Neuronal stem cell (in vitro differentiated cells): ENCODE measurements at regions not wholly inside any gene's neighbourhood (a gene's known extent, or its start where the extent isn't known, plus 50 kb on each side); places are given as distances from the start of the nearest gene placed in this dataset.

Source experiments
- DNase-seq: peaks from one replicate; pipeline ENCODE4 v3.0.0-alpha.2; 2013; ENCODE audit warnings: low spot score
- H2AFZ ChIP-seq: one replicate; pipeline ENCODE4 v1.6.1; 2013; ENCODE audit warnings: mild to moderate bottlenecking, low read length, inconsistent platforms
- H2AK5ac ChIP-seq: 2 replicates; pipeline ENCODE4 v1.6.1; 2013; ENCODE audit warnings: low read depth, mild to moderate bottlenecking, inconsistent platforms, low read length, moderate library complexity, mixed read lengths
- H2BK120ac ChIP-seq: 2 replicates; pipeline ENCODE4 v1.6.1; 2013; ENCODE audit warnings: low read depth, mild to moderate bottlenecking, inconsistent platforms, low read length, moderate library complexity, mixed read lengths
- H2BK12ac ChIP-seq: one replicate; pipeline ENCODE4 v1.6.1; 2013; ENCODE audit warnings: low read length, inconsistent platforms
- H2BK15ac ChIP-seq: 2 replicates; pipeline ENCODE4 v1.6.1; 2013; ENCODE audit warnings: mild to moderate bottlenecking, low read length, inconsistent platforms, mixed read lengths
- H2BK5ac ChIP-seq: one replicate; pipeline ENCODE4 v1.6.1; 2013; ENCODE audit warnings: inconsistent platforms, mild to moderate bottlenecking, low read length, moderate library complexity
- H3K14ac ChIP-seq: one replicate; pipeline ENCODE4 v1.6.1; 2013; ENCODE audit warnings: low read length, inconsistent platforms
- H3K18ac ChIP-seq: 2 replicates; pipeline ENCODE4 v1.6.1; 2013; ENCODE audit warnings: low read length, inconsistent platforms
- H3K23ac ChIP-seq: 2 replicates; pipeline ENCODE4 v1.6.1; 2013; ENCODE audit warnings: low read depth, mild to moderate bottlenecking, mixed read lengths, low read length, inconsistent platforms; ENCODE audit not compliant: poor library complexity
- H3K27ac ChIP-seq: replicated peaks from 3 replicates; pipeline ENCODE4 v1.5.1; 2013; ENCODE audit warnings: low read length, inconsistent platforms
- H3K27me3 ChIP-seq, 3 experiments: 2 replicates each; pipeline ENCODE4 v1.6.1; 2013; ENCODE audit warnings: low read length in 3 of 3, mild to moderate bottlenecking in 2 of 3, inconsistent platforms in 1 of 3, low read depth in 1 of 3, mixed read lengths in 1 of 3, moderate library complexity in 1 of 3; ENCODE audit not compliant: control insufficient read depth in 3 of 3, insufficient read depth in 3 of 3
- H3K36me3 ChIP-seq, 2 donors: replicated peaks in 1 of 2; 2 replicates each; pipeline ENCODE4 v1.6.1; 2013; ENCODE audit warnings: low read length in 2 of 2; ENCODE audit not compliant: control insufficient read depth in 2 of 2, insufficient read depth in 2 of 2
- H3K4ac ChIP-seq: 2 replicates; pipeline ENCODE4 v1.6.1; 2013; ENCODE audit warnings: inconsistent platforms, mild to moderate bottlenecking, low read length, moderate library complexity
- H3K4me1 ChIP-seq, 2 donors: 1 replicate in 1 of 2; 2 replicates in 1 of 2; pipeline ENCODE4 v1.6.1; 2013; ENCODE audit warnings: low read length in 2 of 2, low read depth in 1 of 2; ENCODE audit not compliant: control insufficient read depth in 2 of 2, insufficient read depth in 1 of 2
- H3K4me2 ChIP-seq: one replicate; pipeline ENCODE4 v1.6.1; 2013; ENCODE audit warnings: mild to moderate bottlenecking, low read length, inconsistent platforms; ENCODE audit not compliant: insufficient read depth, poor library complexity, severe bottlenecking
- H3K4me3 ChIP-seq, 2 donors: 2 replicates each; pipeline ENCODE4 v1.5.1; 2013; ENCODE audit warnings: low read length in 2 of 2, mild to moderate bottlenecking in 2 of 2, inconsistent platforms in 1 of 2, moderate library complexity in 1 of 2
- H3K79me1 ChIP-seq: one replicate; pipeline ENCODE4 v1.6.1; 2013; ENCODE audit warnings: low read depth, mild to moderate bottlenecking, inconsistent platforms, low read length, moderate library complexity
- H3K9ac ChIP-seq: one replicate; pipeline ENCODE4 v1.6.1; 2013; ENCODE audit warnings: mild to moderate bottlenecking, low read depth, low read length, inconsistent platforms; ENCODE audit not compliant: poor library complexity
- H3K9me3 ChIP-seq, 2 donors: replicated peaks in 1 of 2; 2 replicates each; pipeline versions ENCODE3 to v1.6.1; 2013; ENCODE audit warnings: low read length in 2 of 2, mild to moderate bottlenecking in 2 of 2, inconsistent platforms in 1 of 2, low read depth in 1 of 2, mixed read lengths in 1 of 2, moderate library complexity in 1 of 2; ENCODE audit not compliant: control insufficient read depth in 2 of 2, insufficient read depth in 1 of 2
- H4K8ac ChIP-seq: one replicate; pipeline ENCODE4 v1.6.1; 2013; ENCODE audit warnings: low read depth, mild to moderate bottlenecking, inconsistent platforms, low read length, moderate library complexity
- H4K91ac ChIP-seq: one replicate; pipeline ENCODE4 v1.6.1; 2013; ENCODE audit warnings: low read length, low read depth, mild to moderate bottlenecking, inconsistent platforms; ENCODE audit not compliant: poor library complexity
- whole genome bisulfite sequencing, 2 donors: extraction: QIAGEN DNeasy Blood & Tissue Kit; methylation state at CpG; one replicate each; pipeline ENCODE4 v1.1.7; 2013; ENCODE audit warnings: missing lambda C conversion rate in 2 of 2, mixed read lengths in 1 of 2; ENCODE audit not compliant: insufficient read length in 2 of 2, insufficient replicate concordance in 1 of 2; ENCODE audit errors: extremely low coverage in 2 of 2; 5-methylcytosine and 5-hydroxymethylcytosine counted together

DNA sequence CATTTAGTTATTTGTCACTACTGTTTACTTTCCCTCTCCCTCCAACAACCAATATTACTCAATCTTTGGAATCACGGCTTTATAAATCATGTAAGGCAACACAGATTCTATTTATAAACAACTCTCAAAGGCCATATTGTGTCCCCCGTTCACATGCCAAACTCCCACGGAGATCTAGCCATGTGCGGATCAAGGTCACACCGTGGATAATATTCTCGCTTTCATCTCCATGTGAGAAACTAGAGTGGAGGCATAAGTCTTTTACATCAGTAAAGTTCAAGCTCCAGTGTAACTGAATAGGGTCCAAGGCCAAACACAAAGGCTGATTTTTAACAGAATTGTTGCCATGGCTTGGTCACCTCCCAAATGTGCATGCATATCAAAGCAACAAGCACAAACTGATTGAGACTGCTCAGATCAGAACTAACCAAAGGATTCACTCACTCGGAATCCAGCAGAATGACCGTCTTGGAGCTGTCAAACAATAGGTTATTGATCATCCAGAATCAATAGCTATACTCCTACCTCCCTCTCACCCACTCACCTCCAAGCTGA lies 569.5 kb upstream of the LRRN3 start:
- Histone ChIP-seq H2AK5ac (no peak overlapping the region), H2BK5ac (no peak overlapping the region), H3K79me1 (no peaks in the 10 kb centered on the region), H3K9ac (no peak overlapping the region), H4K8ac (no peak overlapping the region), H3K4ac (no peak overlapping the region), H2BK120ac (no peak overlapping the region), H3K4me1 (peaks cover 0 to 12% of the 10 kb centered on the region in 2 donors), H3K4me2 (no peak overlapping the region), H3K27ac (no peak overlapping the region), H3K18ac (no peak overlapping the region), H3K27me3 (no peaks in the 10 kb centered on the region), H2BK15ac (no peak overlapping the region), H3K9me3 (peaks cover 6 to 16% of the 10 kb centered on the region in 2 donors), H3K36me3 (no peaks in the 10 kb centered on the region), H2BK12ac (no peak overlapping the region), H3K23ac (no peak overlapping the region), H3K14ac (no peak overlapping the region), H2AFZ (peak overlapping the region; percentile 9), H3K4me3 (no peak overlapping the region), H4K91ac (no peak overlapping the region)
- no CpG with 5 or more reads among the region's 8 CpGs for whole genome bisulfite sequencing, 2 donors
- DNase-seq, result no peak

DNA sequence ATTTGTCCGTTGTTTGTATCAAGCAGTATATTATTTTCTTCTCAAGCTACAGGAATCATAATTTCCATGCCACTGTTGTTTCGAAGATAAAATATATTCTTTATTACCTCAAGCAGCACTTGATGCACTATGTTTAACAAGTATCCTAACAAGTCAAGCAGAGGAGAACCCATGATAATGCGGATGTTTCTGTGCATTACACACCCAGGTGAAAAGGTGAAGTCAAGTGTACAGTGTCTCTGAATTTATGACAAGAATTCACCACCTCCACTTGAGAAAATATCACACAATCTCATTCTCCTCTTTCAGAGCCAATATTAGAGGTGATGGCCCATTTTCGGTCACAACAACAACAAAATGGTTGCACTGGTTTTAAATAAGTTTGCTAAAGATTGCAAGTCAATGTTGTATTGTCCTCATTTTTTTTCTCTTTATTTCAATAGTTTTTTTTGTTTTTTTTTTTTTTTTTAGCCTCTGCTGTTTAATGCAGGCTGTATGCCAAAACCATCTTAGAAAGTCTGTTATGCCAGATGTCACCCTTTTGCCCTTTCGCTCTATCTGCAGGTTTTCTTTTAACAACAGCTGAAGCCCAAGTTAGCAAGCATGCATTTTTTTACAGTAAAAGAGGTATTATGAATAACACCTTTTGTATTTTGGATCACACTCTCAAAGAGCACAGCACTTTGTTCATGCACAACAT lies 568.7 kb upstream of the LRRN3 start:
- DNase-seq, result no peak
- Histone ChIP-seq H2BK12ac (no peak overlapping the region), H3K4me2 (no peak overlapping the region), H3K27ac (no peak overlapping the region), H2BK15ac (no peak overlapping the region), H4K8ac (no peak overlapping the region), H3K4me3 (no peak overlapping the region), H3K23ac (no peak overlapping the region), H3K36me3 (no peaks in the 10 kb centered on the region), H2BK5ac (no peak overlapping the region), H2BK120ac (no peak overlapping the region), H3K18ac (no peak overlapping the region), H3K27me3 (no peaks in the 10 kb centered on the region), H3K4me1 (peaks cover 0 to 12% of the 10 kb centered on the region in 2 donors), H3K4ac (no peak overlapping the region), H2AFZ (no peak overlapping the region), H3K14ac (no peak overlapping the region), H3K9me3 (peaks cover 6 to 16% of the 10 kb centered on the region in 2 donors), H3K79me1 (no peaks in the 10 kb centered on the region), H2AK5ac (no peak overlapping the region), H3K9ac (no peak overlapping the region), H4K91ac (no peak overlapping the region)
- WGBS, 2 donors, result no CpG with 5 or more reads among the region's 5 CpGs

DNA sequence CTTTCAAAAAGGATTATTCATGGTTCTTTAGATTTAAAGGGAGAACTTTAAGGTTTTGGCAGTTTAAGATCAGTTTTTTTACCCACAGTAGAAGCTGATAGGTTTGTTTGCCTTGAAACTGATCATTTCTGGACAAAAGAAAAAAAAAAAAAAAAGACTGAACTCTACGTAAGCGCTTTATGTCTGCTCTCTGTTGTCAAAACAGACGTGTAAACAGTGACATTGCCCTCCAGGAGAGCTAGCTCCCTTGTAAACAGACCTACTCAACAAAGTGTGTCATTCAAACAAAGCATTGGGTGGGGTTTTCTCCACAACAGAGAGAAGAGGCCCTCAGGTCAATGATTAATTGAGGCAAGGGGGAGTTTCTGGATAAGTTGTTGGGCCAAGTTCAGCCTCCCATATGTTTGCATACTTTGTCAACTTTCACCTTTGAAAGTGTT lies 568.1 kb upstream of the LRRN3 start:
- no peak overlapping the region for H2AK5ac ChIP-seq
- no peak overlapping the region for H2BK12ac ChIP-seq
- no peak overlapping the region for H2BK15ac ChIP-seq
- H3K36me3 ChIP-seq, result no peaks in the 10 kb centered on the region
- peaks cover 6 to 16% of the 10 kb centered on the region in 2 donors for H3K9me3 ChIP-seq
- no peak overlapping the region for H2BK5ac ChIP-seq
- H3K27me3 ChIP-seq, result no peaks in the 10 kb centered on the region
- H3K14ac ChIP-seq, result no peak overlapping the region
- no peak overlapping the region for H3K4ac ChIP-seq
- H3K18ac ChIP-seq, result no peak overlapping the region
- H2BK120ac ChIP-seq, result no peak overlapping the region
- DNase-seq, result no peak
- H3K27ac ChIP-seq, result no peak overlapping the region
- H2AFZ ChIP-seq, result no peak overlapping the region
- no peak overlapping the region for H4K91ac ChIP-seq
- H3K79me1 ChIP-seq, result no peaks in the 10 kb centered on the region
- H3K4me1 ChIP-seq, result peaks cover 0 to 12% of the 10 kb centered on the region in 2 donors
- H3K23ac ChIP-seq, result no peak overlapping the region
- H3K4me2 ChIP-seq, result no peak overlapping the region
- H4K8ac ChIP-seq, result no peak overlapping the region
- no peak overlapping the region for H3K4me3 ChIP-seq
- WGBS, 2 donors, result no CpG with 5 or more reads among the region's 3 CpGs
- no peak overlapping the region for H3K9ac ChIP-seq

DNA sequence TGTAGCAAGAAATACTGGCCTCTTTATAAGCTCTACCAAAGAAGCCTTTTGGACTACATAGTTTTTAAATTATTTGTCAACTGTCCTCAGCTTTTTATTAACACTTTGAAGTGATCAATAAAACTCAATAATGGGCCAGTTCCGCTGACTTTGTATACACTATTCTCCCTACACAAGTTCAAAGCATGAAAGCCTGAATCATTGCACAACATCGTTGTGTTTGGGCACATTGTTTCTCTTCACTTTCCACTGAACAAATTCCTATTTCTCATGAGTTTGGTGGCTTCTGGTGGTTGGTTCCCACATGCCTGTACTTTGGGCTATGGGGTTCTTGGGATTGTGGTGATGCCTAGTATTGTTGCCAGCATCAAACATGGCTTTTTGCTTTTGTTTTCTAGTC lies 561.8 kb upstream of the LRRN3 start:
- Histone ChIP-seq H3K23ac (no peak overlapping the region), H3K9me3 (no peaks in the 10 kb centered on the region), H3K4me1 (no peaks in the 10 kb centered on the region), H3K18ac (no peak overlapping the region), H2AFZ (no peak overlapping the region), H4K8ac (no peak overlapping the region), H2BK5ac (no peak overlapping the region), H3K4me2 (no peak overlapping the region), H3K9ac (no peak overlapping the region), H3K36me3 (no peaks in the 10 kb centered on the region), H3K4me3 (no peak overlapping the region), H2BK120ac (no peak overlapping the region), H2BK15ac (no peak overlapping the region), H2AK5ac (no peak overlapping the region), H3K4ac (no peak overlapping the region), H4K91ac (no peak overlapping the region), H3K79me1 (no peaks in the 10 kb centered on the region), H3K27me3 (no peaks in the 10 kb centered on the region), H2BK12ac (no peak overlapping the region), H3K14ac (no peak overlapping the region), H3K27ac (no peak overlapping the region)
- DNase-seq, result no peak
- no CpG with 5 or more reads among the region's 2 CpGs for WGBS, 2 donors
